Neural cell (in vitro differentiated cells): ENCODE measurements at regions not wholly inside any gene's neighbourhood (a gene's known extent, or its start where the extent isn't known, plus 50 kb on each side); places are given as distances from the start of the nearest gene placed in this dataset.

Experiments used
- H2AFZ ChIP-seq: fragments of 200-600, 300-800 bp; sonication (generic), shearing (Covaris generic); 2 replicates; pipeline ENCODE4 v1.6.0; 2014; ENCODE audit warnings: low read depth, mild to moderate bottlenecking, antibody characterized with exemption, low read length, moderate library complexity
- H3F3A ChIP-seq: fragments of 200-600 bp; shearing (Covaris generic); 2 replicates; pipeline ENCODE4 v1.6.1; 2016; ENCODE audit warnings: mild to moderate bottlenecking, moderate library complexity, mixed read lengths, antibody characterized with exemption, low read length; ENCODE audit not compliant: insufficient read depth, poor library complexity, severe bottlenecking
- H3K27ac ChIP-seq: fragments of 200-600, 300-800 bp; sonication (generic), shearing (Covaris generic); 2 replicates; pipeline ENCODE4 v1.5.1; 2014; ENCODE audit warnings: mild to moderate bottlenecking, low read length, moderate library complexity
- H3K27me3 ChIP-seq: fragments of 300-800, 200-600 bp; sonication (generic), shearing (Covaris generic); 2 replicates; pipeline ENCODE4 v1.6.0; 2014; ENCODE audit warnings: mild to moderate bottlenecking, low read depth, low read length, moderate library complexity; ENCODE audit not compliant: insufficient read depth
- H3K36me3 ChIP-seq: fragments of 300-800, 200-600 bp; sonication (generic), shearing (Covaris generic); 2 replicates; pipeline ENCODE4 v1.5.1; 2014; ENCODE audit warnings: mild to moderate bottlenecking, antibody characterized with exemption, low read length, moderate library complexity; ENCODE audit not compliant: insufficient read depth
- H3K4me2 ChIP-seq: fragments of 300-800, 200-600 bp; sonication (generic), shearing (Covaris generic); 2 replicates; pipeline ENCODE4 v1.6.0; 2014; ENCODE audit warnings: mild to moderate bottlenecking, low read length
- H3K4me3 ChIP-seq: fragments of 300-800, 200-600 bp; sonication (generic), shearing (Covaris generic); 2 replicates; pipeline ENCODE4 v1.5.1; 2014; ENCODE audit warnings: mild to moderate bottlenecking, low read length, moderate library complexity
- H3K79me2 ChIP-seq: fragments of 200-600 bp; shearing (Covaris generic); replicated peaks from 2 replicates; pipeline ENCODE4 v1.6.0; 2014; ENCODE audit warnings: mild to moderate bottlenecking, low read length, moderate library complexity; ENCODE audit not compliant: insufficient read depth
- H3K9ac ChIP-seq: fragments of 300-800, 200-600 bp; sonication (generic), shearing (Covaris generic); 2 replicates; pipeline ENCODE4 v1.6.1; 2016; ENCODE audit warnings: mild to moderate bottlenecking, low read length, mixed read lengths
- H3K9me2 ChIP-seq: fragments of 200-600 bp; shearing (Covaris generic); 2 replicates; pipeline ENCODE4 v1.6.1; 2016; ENCODE audit warnings: mild to moderate bottlenecking, low read length, mixed read lengths; ENCODE audit not compliant: insufficient read depth
- H3K9me3 ChIP-seq: fragments of 200-600, 300-800 bp; sonication (generic), shearing (Covaris generic); 2 replicates; pipeline ENCODE4 v1.6.1; 2016; ENCODE audit warnings: mild to moderate bottlenecking, mixed run types, low read length, moderate library complexity, mixed read lengths
- H4K20me1 ChIP-seq: fragments of 200-600 bp; shearing (Covaris generic); 2 replicates; pipeline ENCODE4 v1.6.1; 2016; ENCODE audit warnings: mild to moderate bottlenecking, mixed run types; ENCODE audit not compliant: insufficient read depth
- EP300 ChIP-seq: fragments of 450-650 bp; conservative IDR thresholded peaks from 2 replicates; pipeline ENCODE4 v1.6.1; 2014; ENCODE audit warnings: antibody characterized with exemption, mild to moderate bottlenecking, moderate library complexity; ENCODE audit not compliant: poor library complexity, severe bottlenecking
- EZH2 ChIP-seq: fragments of 200-600, 300-800 bp; shearing (Covaris generic), sonication (generic); IDR thresholded peaks from 2 replicates; pipeline ENCODE4 v1.6.1; 2014; ENCODE audit warnings: antibody characterized with exemption, low read length, borderline replicate concordance, mild to moderate bottlenecking; ENCODE audit not compliant: insufficient read depth, poor library complexity, severe bottlenecking
- MXI1 ChIP-seq: fragments of 450-650 bp; conservative IDR thresholded peaks from 2 replicates; pipeline ENCODE4 v1.6.1; 2014; ENCODE audit warnings: antibody characterized with exemption, mild to moderate bottlenecking; ENCODE audit not compliant: poor library complexity, severe bottlenecking
- POLR2AphosphoS5 ChIP-seq: IDR thresholded peaks from 2 replicates; pipeline ENCODE4 v1.6.1; 2012
- SMC3 ChIP-seq: fragments of 450-650 bp; conservative IDR thresholded peaks from 2 replicates; pipeline ENCODE4 v1.6.1; 2014; ENCODE audit warnings: antibody characterized with exemption, mild to moderate bottlenecking, moderate library complexity; ENCODE audit not compliant: poor library complexity
- TAF1 ChIP-seq: IDR thresholded peaks from 2 replicates; pipeline ENCODE4 v1.6.1; 2012; ENCODE audit warnings: low read depth
- TF ChIP-seq, protein P1 (sequence below): IDR thresholded peaks from 2 replicates; pipeline ENCODE4 v1.6.1; 2012; ENCODE audit warnings: borderline replicate concordance

DNA sequence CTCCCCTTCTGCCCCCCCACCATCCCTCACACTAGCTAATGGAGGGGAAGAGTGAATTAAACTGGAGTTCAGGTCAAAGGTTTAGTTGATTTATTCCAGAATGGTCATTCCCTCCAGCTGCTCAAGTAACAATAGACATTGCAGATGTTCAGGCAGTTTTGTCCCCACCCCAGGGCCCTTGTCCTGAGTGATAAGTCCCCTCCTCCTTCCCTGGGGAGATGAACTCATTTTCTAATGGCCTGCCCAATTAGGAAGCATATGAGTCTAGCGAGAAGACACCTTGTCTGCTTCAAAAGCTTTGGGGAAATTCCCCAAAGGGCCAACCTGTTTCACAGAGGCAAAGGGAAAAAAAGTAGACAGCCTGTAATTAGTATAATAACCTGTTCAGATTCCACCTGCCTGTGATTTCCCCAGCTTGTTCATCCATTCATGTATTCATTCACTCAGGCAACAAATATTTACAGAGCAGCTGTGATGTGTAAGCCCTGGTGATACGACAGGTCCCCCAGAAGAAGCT is 165.3 kb downstream of the SHQ1 start:
- H3K27ac ChIP-seq: no peak overlapping the region
- no peaks in the 10 kb centered on the region for H4K20me1 ChIP-seq
- H3K36me3 ChIP-seq: no peaks in the 10 kb centered on the region
- no peaks in the 10 kb centered on the region for H3K9me3 ChIP-seq
- TF ChIP-seq MXI1 (no peak), EZH2 (no peak), POLR2AphosphoS5 (no peak), SMC3 (no peak), EP300 (no peak)
- no peak overlapping the region for H2AFZ ChIP-seq
- no peaks in the 10 kb centered on the region for H3K27me3 ChIP-seq
- no peaks in the 10 kb centered on the region for H3F3A ChIP-seq
- H3K4me2 ChIP-seq: no peak overlapping the region
- H3K9ac ChIP-seq: no peak overlapping the region
- H3K79me2 ChIP-seq: no peaks in the 10 kb centered on the region
- H3K4me3 ChIP-seq: no peak overlapping the region
- H3K9me2 ChIP-seq: no peaks in the 10 kb centered on the region

DNA sequence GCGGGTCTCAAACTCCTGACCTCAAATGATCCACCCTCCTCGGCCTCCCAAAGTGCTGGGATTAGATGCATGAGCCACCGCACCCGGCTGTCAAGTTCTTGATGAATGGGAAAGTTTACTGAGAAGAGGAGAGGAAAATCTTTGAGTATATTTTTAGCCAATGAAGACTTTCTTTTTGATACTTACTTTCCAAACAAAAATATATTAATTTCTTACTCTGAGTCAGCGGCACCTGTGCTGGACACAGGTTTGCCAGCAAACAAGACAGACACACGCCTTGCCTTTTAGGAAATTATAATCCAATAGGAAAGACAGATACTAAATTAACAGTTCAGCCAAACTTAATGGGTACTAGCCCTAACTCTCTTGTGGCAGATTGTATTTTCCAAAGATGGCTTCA is 166.6 kb downstream of the SHQ1 start:
- Histone ChIP-seq H3K27me3 (no peaks in the 10 kb centered on the region), H3K9me2 (no peaks in the 10 kb centered on the region), H3K27ac (no peak overlapping the region), H3K79me2 (no peaks in the 10 kb centered on the region), H3K4me3 (no peak overlapping the region), H3K36me3 (no peaks in the 10 kb centered on the region), H3K9me3 (no peaks in the 10 kb centered on the region), H3K4me2 (no peak overlapping the region), H3K9ac (no peak overlapping the region), H4K20me1 (no peaks in the 10 kb centered on the region), H2AFZ (no peak overlapping the region), H3F3A (no peaks in the 10 kb centered on the region)
- no peak for TF ChIP-seq SMC3
- no peak for TF ChIP-seq TAF1
- TF ChIP-seq, protein P1, sequence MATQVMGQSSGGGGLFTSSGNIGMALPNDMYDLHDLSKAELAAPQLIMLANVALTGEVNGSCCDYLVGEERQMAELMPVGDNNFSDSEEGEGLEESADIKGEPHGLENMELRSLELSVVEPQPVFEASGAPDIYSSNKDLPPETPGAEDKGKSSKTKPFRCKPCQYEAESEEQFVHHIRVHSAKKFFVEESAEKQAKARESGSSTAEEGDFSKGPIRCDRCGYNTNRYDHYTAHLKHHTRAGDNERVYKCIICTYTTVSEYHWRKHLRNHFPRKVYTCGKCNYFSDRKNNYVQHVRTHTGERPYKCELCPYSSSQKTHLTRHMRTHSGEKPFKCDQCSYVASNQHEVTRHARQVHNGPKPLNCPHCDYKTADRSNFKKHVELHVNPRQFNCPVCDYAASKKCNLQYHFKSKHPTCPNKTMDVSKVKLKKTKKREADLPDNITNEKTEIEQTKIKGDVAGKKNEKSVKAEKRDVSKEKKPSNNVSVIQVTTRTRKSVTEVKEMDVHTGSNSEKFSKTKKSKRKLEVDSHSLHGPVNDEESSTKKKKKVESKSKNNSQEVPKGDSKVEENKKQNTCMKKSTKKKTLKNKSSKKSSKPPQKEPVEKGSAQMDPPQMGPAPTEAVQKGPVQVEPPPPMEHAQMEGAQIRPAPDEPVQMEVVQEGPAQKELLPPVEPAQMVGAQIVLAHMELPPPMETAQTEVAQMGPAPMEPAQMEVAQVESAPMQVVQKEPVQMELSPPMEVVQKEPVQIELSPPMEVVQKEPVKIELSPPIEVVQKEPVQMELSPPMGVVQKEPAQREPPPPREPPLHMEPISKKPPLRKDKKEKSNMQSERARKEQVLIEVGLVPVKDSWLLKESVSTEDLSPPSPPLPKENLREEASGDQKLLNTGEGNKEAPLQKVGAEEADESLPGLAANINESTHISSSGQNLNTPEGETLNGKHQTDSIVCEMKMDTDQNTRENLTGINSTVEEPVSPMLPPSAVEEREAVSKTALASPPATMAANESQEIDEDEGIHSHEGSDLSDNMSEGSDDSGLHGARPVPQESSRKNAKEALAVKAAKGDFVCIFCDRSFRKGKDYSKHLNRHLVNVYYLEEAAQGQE: no peak
- no peak for TF ChIP-seq POLR2AphosphoS5
- no peak for TF ChIP-seq EP300
- TF ChIP-seq MXI1: no peak

DNA sequence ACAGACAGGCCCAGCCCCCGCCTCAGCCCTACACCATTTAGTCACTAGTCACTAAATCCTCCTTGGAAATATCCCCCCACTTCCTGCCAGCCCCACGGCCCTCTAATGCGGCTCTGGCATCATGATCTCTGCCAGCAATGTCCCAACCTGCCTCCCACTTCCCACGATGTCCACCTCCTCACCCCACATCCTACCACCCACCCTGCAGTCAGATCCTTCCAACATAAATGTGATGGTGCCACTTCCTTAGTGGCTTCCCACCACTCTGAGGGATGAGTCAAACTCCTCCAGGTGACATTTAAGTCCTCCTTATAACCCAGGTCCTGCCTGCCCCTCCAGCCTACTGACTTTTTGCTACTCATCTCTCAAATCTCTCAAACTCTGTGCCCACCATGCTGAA is 167.5 kb downstream of the SHQ1 start:
- no peaks in the 10 kb centered on the region for H3K36me3 ChIP-seq
- no peaks in the 10 kb centered on the region for H4K20me1 ChIP-seq
- no peak overlapping the region for H3K4me2 ChIP-seq
- H3K79me2 ChIP-seq: no peaks in the 10 kb centered on the region
- H3K9me2 ChIP-seq: no peaks in the 10 kb centered on the region
- H3K27ac ChIP-seq: no peak overlapping the region
- TF ChIP-seq MXI1 (no peak), EZH2 (no peak), EP300 (no peak)
- TF ChIP-seq, protein P1: no peak
- H2AFZ ChIP-seq: no peak overlapping the region
- no peaks in the 10 kb centered on the region for H3K9me3 ChIP-seq
- no peak overlapping the region for H3K4me3 ChIP-seq
- H3K9ac ChIP-seq: no peak overlapping the region
- no peaks in the 10 kb centered on the region for H3F3A ChIP-seq
- H3K27me3 ChIP-seq: no peaks in the 10 kb centered on the region
